Aorta (tissue), 5 donors: ENCODE measurements at regions not wholly inside any gene's neighbourhood (a gene's known extent, or its start where the extent isn't known, plus 50 kb on each side); places are given as distances from the start of the nearest gene placed in this dataset.

Source experiments
- ATAC-seq: fragments of 200-7000 bp; cut with Tn5 transposase; one replicate; pipeline ENCODE4 v1.9.1; 2022; ENCODE audit warnings: moderate library complexity; ENCODE audit not compliant: low FRiP score
- DNase-seq, 2 donors: peaks; one replicate each; pipeline ENCODE4 v3.0.0-alpha.2; 2020
- H3K27ac ChIP-seq, 2 donors: one replicate each; pipeline ENCODE4 v1.5.1; 2013; ENCODE audit warnings: low read length in 2 of 2, mild to moderate bottlenecking in 2 of 2, moderate library complexity in 2 of 2, control low read depth in 1 of 2, inconsistent platforms in 1 of 2, low read depth in 1 of 2
- H3K27me3 ChIP-seq, 2 donors: one replicate each; pipeline ENCODE4 v1.6.1; 2013; ENCODE audit warnings: control low read depth in 1 of 2, low read length in 1 of 2, mild to moderate bottlenecking in 1 of 2, moderate library complexity in 1 of 2; ENCODE audit not compliant: insufficient read depth in 2 of 2, control insufficient read depth in 1 of 2
- H3K36me3 ChIP-seq, 2 donors: one replicate each; pipeline ENCODE4 v1.6.1; 2013; ENCODE audit warnings: control low read depth in 1 of 2, low read length in 1 of 2, mild to moderate bottlenecking in 1 of 2; ENCODE audit not compliant: insufficient read depth in 2 of 2, control insufficient read depth in 1 of 2
- H3K4me1 ChIP-seq, 2 donors: one replicate each; pipeline ENCODE4 v1.6.1; 2013; ENCODE audit warnings: low read length in 2 of 2, control low read depth in 1 of 2, mild to moderate bottlenecking in 1 of 2, moderate library complexity in 1 of 2; ENCODE audit not compliant: insufficient read depth in 2 of 2, control insufficient read depth in 1 of 2
- H3K4me3 ChIP-seq, 2 donors: one replicate each; pipeline ENCODE4 v1.5.1; 2013; ENCODE audit warnings: low read length in 2 of 2, control low read depth in 1 of 2, mild to moderate bottlenecking in 1 of 2
- H3K9me3 ChIP-seq: one replicate; pipeline ENCODE4 v1.6.1; 2013; ENCODE audit warnings: mild to moderate bottlenecking, low read length; ENCODE audit not compliant: control insufficient read depth
- WGBS, 2 donors: extraction: QIAGEN DNeasy Blood & Tissue Kit; methylation state at CpG; one replicate each; pipeline ENCODE4 v1.1.7; 2013; 5-methylcytosine and 5-hydroxymethylcytosine counted together
- intact Hi-C, 2 donors: fragments of 100-400 bp; cut with DNase I; formaldehyde crosslinking; loops; one replicate each; pipeline versions ENCODE4 v1.14.2 to v1.15.0; 2022
- donor health status: healthy with polysubstance abuse.
- donor health status: Bipolar disorder and iron deficiency.
- donor health status: DM: no; HTN: no; CAD: no.
- donor health status: DM: no; HTN: no; CAD: no.
- donor health status: DM: yes; HTN: yes; CAD: no.

DNA sequence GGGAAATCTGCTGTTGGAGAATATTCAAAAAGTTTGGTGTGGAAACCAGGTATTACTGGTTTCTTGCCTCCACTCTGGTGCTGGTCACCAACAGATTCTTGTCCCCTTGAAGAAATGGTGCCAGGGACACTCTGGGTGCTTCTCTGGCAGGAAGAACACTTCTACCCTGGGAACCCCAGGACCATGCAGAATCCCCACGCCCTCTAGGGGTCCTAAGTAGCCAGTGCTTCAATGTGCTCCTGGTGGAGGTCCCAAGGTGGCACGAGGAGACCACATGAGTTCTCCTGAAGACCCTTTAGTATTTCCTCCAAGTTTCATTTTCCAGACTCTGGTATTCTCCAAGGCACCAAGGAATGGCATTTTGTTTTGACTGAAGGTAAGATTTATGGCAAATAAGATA lies 380.6 kb downstream of the TSN start:
- intact Hi-C loops: no loop called here

DNA sequence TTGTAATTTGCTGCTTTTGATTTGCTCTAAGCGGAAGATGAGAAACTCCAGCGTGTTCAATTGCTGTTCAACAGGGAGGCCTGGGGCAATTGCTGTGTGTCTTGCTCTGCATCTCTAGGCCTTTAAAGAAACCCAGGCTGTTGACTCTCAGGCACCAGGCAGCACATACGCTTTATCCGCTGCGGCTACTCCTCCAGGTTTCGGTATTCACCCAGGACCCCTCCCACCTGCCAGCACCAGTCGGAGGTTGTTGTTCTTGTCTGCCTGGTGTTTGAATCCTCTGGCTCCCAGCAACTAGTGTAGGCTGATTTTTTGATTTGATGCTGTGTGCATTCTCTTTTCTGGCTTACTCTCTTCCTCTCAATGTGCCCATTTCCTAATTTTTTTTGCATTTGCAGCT lies 383.1 kb downstream of the TSN start:
- 75 to 81% methylated on average over 7 of the region's 7 CpGs for WGBS, 2 donors
- H3K36me3 ChIP-seq: no peaks in the 10 kb centered on the region
- no peaks in the 10 kb centered on the region for H3K4me1 ChIP-seq
- DNase-seq (no peak), ATAC-seq (no peak)
- peaks cover 2% of the 10 kb centered on the region for H3K9me3 ChIP-seq
- no peak overlapping the region for H3K4me3 ChIP-seq
- H3K27ac ChIP-seq: no peak overlapping the region
- intact Hi-C loops: no loop called here
- H3K27me3 ChIP-seq: no peaks in the 10 kb centered on the region

More for the DNA sequence above, 380.6 kb downstream of the TSN start:
- Histone ChIP-seq H3K9me3 (peaks cover 2% of the 10 kb centered on the region), H3K36me3 (no peaks in the 10 kb centered on the region), H3K4me3 (no peak overlapping the region), H3K4me1 (no peaks in the 10 kb centered on the region), H3K27me3 (no peaks in the 10 kb centered on the region), H3K27ac (no peak overlapping the region)
- WGBS, 2 donors: 30 to 40% methylated on average over 2 of the region's 2 CpGs
- DNase-seq (no peak), ATAC-seq (no peak)

DNA sequence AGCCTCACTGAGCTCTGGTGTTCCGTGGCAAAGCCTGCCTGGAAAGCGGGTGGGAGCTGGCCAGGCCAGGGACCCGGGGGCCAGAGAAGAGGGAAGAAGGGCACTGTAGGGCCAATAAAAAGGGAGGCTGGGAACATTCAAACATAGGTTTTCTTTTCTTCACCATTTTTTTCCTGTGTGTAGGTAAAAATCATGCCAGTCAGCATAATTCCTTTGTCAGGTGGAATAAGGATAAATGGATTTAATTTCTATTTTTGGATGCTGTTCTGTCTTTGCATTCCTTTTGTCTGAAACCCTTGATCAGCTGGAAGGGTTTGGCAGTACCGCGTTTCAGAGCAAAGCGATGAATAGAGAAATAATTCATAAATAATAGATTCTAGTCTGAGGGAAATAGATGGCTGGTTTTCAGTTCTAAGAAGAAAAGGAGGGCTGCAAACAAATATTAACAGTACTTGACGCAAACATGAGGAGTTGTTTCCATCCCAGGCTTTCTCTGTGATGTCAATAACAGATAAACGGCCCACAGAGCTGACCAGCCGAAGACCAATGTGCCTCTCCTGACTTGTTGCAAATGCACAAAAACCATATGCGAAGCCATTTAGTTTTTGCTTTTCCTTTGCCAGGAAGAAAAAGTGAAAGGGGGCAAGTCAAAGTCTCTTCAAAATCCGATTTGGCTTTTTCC lies 384.4 kb downstream of the TSN start:
- Histone ChIP-seq H3K9me3 (peaks cover under 1% of the 10 kb centered on the region), H3K27me3 (no peaks in the 10 kb centered on the region), H3K4me1 (no peaks in the 10 kb centered on the region), H3K27ac (no peak overlapping the region), H3K36me3 (no peaks in the 10 kb centered on the region), H3K4me3 (no peak overlapping the region)
- intact Hi-C loops: no loop called here
- no peak for DNase-seq
- WGBS, 2 donors: 67 to 73% methylated on average over 11 of the region's 11 CpGs
- ATAC-seq: no peak

- no peak for DNase-seq
- 76 to 86% methylated on average over 3 of the region's 3 CpGs for WGBS, 2 donors
These were observed 389.4 kb downstream of the TSN start for GRCh38 chr2:122144884-122145283.

DNA sequence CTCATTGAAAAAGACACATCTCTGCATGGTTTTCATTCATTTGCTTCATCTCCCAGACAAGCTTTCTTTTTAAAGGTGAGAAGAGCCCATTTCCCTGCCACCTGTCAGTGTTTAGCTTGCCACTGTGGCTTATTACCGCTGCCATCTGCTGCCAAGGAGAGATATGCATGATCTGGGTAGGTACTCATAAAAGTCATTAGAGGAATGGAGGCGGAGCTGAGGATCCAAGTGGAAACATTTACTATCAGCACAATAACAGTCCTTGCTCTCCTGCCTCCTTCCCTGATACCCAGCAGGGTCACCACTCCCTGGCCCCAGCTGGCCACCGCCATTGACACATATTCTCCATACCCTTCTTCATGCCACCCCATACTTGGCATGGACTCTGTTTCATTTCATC lies 390.4 kb downstream of the TSN start:
- no peak overlapping the region for H3K4me3 ChIP-seq
- WGBS, 2 donors: 85 to 98% methylated on average over 3 of the region's 3 CpGs
- H3K27ac ChIP-seq: no peak overlapping the region
- no peaks in the 10 kb centered on the region for H3K36me3 ChIP-seq
- DNase-seq (no peak), ATAC-seq (no peak)
- intact Hi-C loops: no loop called here
- H3K27me3 ChIP-seq: peaks cover 0 to 2% of the 10 kb centered on the region in 2 donors
- H3K4me1 ChIP-seq: no peaks in the 10 kb centered on the region
- H3K9me3 ChIP-seq: no peaks in the 10 kb centered on the region

More at GRCh38 chr2:122144884-122145283, 389.4 kb downstream of the TSN start:
- ATAC-seq: no peak
- Histone ChIP-seq H3K27ac (no peak overlapping the region), H3K36me3 (no peaks in the 10 kb centered on the region), H3K27me3 (peaks cover 0 to 2% of the 10 kb centered on the region in 2 donors), H3K4me3 (no peak overlapping the region), H3K9me3 (no peaks in the 10 kb centered on the region), H3K4me1 (no peaks in the 10 kb centered on the region)
- intact Hi-C loops: no loop called here

DNA sequence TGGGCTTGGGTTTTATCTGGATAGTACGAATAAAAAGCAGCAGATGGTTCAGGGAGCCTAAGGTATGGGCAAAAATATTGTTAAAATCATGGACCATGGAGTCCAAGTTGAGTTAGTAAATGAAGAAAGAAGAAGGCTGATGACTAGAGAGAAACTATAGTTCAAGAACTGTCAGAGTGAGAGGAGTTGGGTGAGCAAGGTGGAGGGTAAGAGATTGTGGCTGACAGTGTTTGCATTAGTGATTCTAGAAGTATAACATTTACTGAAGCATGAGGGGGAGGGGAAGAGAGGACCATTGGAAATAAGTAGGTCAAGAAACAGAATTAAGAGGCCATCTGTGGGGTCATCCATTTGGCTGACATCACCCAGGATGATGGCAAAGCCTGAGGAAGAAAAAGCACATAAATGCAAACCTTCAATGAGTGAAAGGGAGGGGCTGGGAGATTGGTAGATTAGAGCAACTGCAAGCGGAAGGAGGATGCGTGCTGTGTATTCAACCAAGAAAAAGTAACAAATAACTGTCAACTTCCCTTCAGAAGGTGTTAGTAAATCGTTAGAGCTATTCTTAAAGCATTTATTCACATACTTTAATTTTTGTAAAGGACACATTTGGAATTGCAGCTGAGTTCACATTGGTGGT lies 392.8 kb downstream of the TSN start:
- ATAC-seq: no peak
- WGBS, 2 donors: 83 to 86% methylated on average over 4 of the region's 4 CpGs
- intact Hi-C loops: no loop called here

GRCh38 chr2:122150524-122151280 lies 395.3 kb downstream of the TSN start:
- no peak for DNase-seq
- intact Hi-C loops: no loop called here
- H3K27me3 ChIP-seq: peaks cover 0 to 2% of the 10 kb centered on the region in 2 donors
- H3K4me1 ChIP-seq: no peaks in the 10 kb centered on the region
- ATAC-seq: no peak
- no peaks in the 10 kb centered on the region for H3K9me3 ChIP-seq
- H3K27ac ChIP-seq: no peak overlapping the region
- WGBS, 2 donors: 44 to 53% methylated on average over 7 of the region's 7 CpGs
- H3K36me3 ChIP-seq: no peaks in the 10 kb centered on the region
- H3K4me3 ChIP-seq: no peak overlapping the region

More for the DNA sequence above, 392.8 kb downstream of the TSN start:
- Histone ChIP-seq H3K27ac (no peak overlapping the region), H3K4me3 (no peak overlapping the region), H3K27me3 (peaks cover 0 to 2% of the 10 kb centered on the region in 2 donors), H3K36me3 (no peaks in the 10 kb centered on the region), H3K4me1 (no peaks in the 10 kb centered on the region), H3K9me3 (no peaks in the 10 kb centered on the region)
- DNase-seq: no peak

DNA sequence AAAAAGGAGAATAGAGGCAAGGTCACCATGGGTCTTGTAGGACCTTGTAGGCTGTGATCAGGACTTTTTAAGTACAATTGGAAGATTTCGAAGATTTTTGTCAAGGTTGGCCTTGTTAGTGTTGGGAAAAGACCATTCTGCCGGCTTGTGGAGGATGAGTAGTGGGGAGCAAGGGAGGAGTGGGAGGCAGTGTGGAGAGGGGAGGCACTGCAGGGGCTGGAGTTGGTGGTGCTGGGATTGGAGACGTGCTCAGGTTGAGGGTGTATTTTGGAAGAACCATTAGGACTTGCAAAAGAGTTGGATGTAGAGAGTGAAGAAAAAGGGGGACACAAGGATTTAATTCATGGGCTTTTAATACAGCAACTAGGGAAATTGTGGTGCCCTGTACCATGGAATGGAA lies 397.1 kb downstream of the TSN start:
- no peak overlapping the region for H3K4me3 ChIP-seq
- intact Hi-C loops: no loop called here
- ATAC-seq (no peak), DNase-seq (no peak)
- 70 to 93% methylated on average over 3 of the region's 3 CpGs for WGBS, 2 donors
- peaks cover 0 to 2% of the 10 kb centered on the region in 2 donors for H3K27me3 ChIP-seq
- no peak overlapping the region for H3K27ac ChIP-seq
- no peaks in the 10 kb centered on the region for H3K4me1 ChIP-seq
- H3K9me3 ChIP-seq: no peaks in the 10 kb centered on the region
- no peaks in the 10 kb centered on the region for H3K36me3 ChIP-seq
